GM13976 (cell line): ENCODE measurements at regions not wholly inside any gene's neighbourhood (a gene's known extent, or its start where the extent isn't known, plus 50 kb on each side); places are given as distances from the start of the nearest gene placed in this dataset.

Source experiments
- DNase-seq: peaks from one replicate; pipeline ENCODE4 v3.0.0; 2012; ENCODE audit warnings: low spot score
- in situ Hi-C: fragments of 300-500 bp; cut with MboI; formaldehyde crosslinking; loops from one replicate; pipeline ENCODE4 v1.12.0; 2022; ENCODE audit warnings: low sequenced_read_pairs, mixed read lengths, inconsistent platforms; ENCODE audit not compliant: unreplicated experiment
- TF ChIP-seq, protein P1 (sequence below): IDR thresholded peaks from 2 replicates; pipeline ENCODE4 v1.5.1; 2012; ENCODE audit warnings: borderline replicate concordance, mild to moderate bottlenecking; ENCODE audit not compliant: insufficient read depth; ENCODE audit errors: extremely low read depth, missing control alignments, control extremely low read depth

GRCh38 chr1:221011145-221011544 is 131.9 kb downstream of the HLX start:
- no peak for DNase-seq
- TF ChIP-seq, protein P1, sequence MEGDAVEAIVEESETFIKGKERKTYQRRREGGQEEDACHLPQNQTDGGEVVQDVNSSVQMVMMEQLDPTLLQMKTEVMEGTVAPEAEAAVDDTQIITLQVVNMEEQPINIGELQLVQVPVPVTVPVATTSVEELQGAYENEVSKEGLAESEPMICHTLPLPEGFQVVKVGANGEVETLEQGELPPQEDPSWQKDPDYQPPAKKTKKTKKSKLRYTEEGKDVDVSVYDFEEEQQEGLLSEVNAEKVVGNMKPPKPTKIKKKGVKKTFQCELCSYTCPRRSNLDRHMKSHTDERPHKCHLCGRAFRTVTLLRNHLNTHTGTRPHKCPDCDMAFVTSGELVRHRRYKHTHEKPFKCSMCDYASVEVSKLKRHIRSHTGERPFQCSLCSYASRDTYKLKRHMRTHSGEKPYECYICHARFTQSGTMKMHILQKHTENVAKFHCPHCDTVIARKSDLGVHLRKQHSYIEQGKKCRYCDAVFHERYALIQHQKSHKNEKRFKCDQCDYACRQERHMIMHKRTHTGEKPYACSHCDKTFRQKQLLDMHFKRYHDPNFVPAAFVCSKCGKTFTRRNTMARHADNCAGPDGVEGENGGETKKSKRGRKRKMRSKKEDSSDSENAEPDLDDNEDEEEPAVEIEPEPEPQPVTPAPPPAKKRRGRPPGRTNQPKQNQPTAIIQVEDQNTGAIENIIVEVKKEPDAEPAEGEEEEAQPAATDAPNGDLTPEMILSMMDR: no peak
- in situ Hi-C loops: no loop called here

GRCh38 chr1:221012120-221012519 is 132.9 kb downstream of the HLX start:
- DNase-seq: no peak
- TF ChIP-seq, protein P1: no peak
- in situ Hi-C loops: no loop called here

GRCh38 chr1:221013691-221014660 is 134.7 kb downstream of the HLX start:
- TF ChIP-seq, protein P1: no peak
- DNase-seq: no peak
- in situ Hi-C loops: no loop called here

- in situ Hi-C loops: no loop called here
These were observed 136.0 kb downstream of the HLX start for GRCh38 chr1:221015159-221015790.

GRCh38 chr1:221016751-221017150 is 137.5 kb downstream of the HLX start:
- in situ Hi-C loops: no loop called here
- TF ChIP-seq, protein P1: no peak
- DNase-seq: no peak

More at GRCh38 chr1:221015159-221015790, 136.0 kb downstream of the HLX start:
- TF ChIP-seq, protein P1: no peak
- DNase-seq: no peak

DNA sequence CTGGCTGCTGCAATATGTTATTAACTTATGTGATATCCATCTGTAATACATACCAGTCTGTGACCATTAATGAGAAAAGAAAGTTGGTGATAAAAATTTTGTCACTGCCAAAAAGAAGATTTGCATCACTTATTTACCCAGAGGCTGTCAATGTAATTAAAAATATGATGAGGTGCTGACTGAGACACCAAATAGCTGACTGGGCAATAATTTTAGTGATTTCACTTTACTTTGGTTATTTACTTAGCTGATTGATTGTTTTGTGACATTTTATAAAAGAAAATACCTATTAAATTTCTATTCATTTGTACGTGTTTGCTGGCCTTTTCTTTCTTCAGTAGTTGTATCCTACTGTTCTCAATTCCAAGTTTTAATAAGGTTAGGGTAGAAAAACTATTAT is 139.2 kb downstream of the HLX start:
- in situ Hi-C loops: no loop called here
- no peak for DNase-seq
- TF ChIP-seq, protein P1: no peak
